Stimulated activated CD4-positive, alpha-beta T cell treated with anti-CD3 and anti-CD28 coated beads, Interleukin-4, amount 100 ng/mL, for 24 hours (primary cell): ENCODE measurements at regions not wholly inside any gene's neighbourhood (a gene's known extent, or its start where the extent isn't known, plus 50 kb on each side); places are given as distances from the start of the nearest gene placed in this dataset.

Experiments
- DNase-seq: peaks from one replicate; pipeline ENCODE4 v3.0.0-alpha.2; 2020

- no peak for DNase-seq
Measured at GRCh38 chr14:39847194-39847593, 415.0 kb upstream of the FBXO33 start.

- DNase-seq: no peak
Measured at GRCh38 chr14:39843881-39844280, 411.6 kb upstream of the FBXO33 start.

GRCh38 chr14:39841088-39841487 lies 408.9 kb upstream of the FBXO33 start:
- DNase-seq: no peak

GRCh38 chr14:39827901-39828655 lies 395.8 kb upstream of the FBXO33 start:
- no peak for DNase-seq

DNA sequence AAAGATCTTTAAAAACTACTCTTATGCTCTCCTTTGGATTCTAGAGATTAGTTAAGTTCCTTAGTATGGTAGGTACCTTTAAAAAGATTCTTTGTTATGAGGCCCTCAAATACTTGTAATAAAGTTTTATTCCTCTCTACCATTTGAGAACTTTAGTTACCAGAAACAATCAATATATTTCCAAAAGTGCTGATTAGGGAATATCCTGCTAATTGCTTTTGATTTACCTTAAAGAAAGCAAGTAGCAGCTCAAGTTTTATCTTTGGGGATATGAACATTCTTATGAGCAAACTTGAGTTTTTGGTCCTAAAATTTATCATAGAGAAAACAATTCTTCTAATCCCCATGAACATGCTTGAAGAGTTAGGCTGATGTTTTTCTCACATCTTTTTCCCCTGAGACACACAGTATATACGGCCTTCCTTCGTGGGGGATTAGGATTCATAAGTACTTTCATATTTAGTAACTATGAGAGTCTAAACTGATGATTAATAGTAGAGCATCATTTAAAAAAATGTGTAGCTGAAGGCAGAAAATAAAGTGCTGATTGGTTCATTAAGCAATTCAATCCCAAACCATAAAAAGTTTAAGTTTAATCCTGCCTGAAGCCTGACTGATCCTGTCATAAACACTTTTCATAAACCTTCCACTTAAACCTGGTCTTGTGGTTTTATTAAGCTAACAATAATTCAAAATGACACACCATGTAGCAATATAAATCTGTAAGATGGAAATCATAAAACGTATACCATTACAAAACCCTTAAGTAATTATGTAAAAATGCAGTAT lies 380.5 kb upstream of the FBXO33 start:
- no peak for DNase-seq

DNA sequence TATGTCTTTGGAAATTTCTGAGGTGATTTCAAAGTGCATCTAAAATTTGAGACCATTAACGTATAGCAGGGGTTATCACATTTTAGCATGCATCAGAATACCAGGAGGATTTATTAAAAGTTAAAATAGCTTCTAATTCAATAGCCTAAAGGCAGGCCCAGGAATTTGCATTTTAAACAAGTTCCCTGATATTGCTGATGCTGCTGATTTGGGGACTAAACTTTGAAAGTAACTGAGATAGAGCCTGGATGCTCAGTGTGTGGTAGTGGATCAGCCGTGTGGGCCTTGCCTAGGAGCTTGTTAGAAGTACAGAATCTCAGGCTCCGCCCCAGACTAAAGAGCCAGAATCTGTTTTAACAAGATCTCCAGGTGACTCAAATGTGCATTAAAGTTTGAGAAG lies 375.0 kb upstream of the FBXO33 start:
- DNase-seq: no peak

GRCh38 chr14:39784461-39784860 lies 352.2 kb upstream of the FBXO33 start:
- DNase-seq: no peak

DNA sequence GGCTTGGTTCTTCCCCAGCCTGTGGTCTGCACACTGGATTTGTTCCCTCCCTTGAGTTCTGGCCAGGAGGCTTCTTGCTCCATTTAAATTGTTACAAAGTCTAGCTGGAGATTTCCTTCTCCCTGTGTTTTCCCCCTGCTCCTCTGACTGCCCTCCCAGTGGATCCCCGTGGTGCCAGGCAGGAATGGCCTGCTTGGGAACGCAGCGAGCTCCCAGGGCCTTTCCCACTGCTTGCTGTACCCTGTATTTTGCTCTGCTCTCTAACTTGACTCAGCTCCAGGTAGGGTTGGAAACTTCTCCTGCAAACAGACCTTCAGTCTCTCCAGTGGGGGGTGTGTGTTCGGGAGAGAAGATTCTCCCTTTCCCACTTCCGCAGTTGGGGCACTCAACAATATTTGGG lies 349.2 kb upstream of the FBXO33 start:
- DNase-seq: no peak

- DNase-seq: no peak
Measured at GRCh38 chr14:39773387-39774126, 341.3 kb upstream of the FBXO33 start.

DNA sequence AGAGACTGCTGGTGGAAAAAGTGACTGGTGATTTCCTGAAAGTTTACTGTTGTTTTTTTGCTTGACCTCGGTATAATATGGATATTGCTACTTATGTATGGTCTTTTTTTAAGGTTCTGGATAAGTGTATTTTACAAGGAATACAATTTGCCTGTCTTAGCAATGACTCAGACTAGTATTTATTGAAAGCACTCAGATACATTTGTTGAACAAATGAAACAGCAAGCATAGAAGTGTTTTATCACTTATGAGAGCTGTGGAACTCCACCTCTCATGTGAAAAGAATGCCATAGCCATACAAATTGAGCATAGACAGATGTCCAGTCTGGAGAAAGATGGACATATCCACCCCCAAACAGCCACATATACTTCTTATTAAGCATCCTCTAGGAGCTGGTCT lies 340.4 kb upstream of the FBXO33 start:
- DNase-seq: no peak

DNA sequence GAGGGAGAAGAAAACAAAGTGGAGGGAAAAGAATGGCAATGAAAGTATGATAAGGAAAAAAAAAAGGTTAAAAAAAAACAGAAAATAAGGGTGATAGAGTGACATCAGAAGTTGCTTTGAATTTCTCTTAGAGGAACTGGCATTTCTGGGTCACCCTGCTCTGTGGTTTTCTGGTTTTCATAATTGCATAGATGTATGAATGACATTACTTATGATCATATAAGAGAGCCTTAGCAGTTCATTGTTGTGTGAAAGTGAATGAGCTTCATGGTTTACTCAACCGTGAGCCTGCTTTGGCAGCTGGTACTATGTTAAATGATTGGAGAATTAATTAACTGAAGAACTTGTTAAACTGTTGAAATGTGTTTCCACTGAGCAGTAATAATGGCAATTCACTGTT lies 336.4 kb upstream of the FBXO33 start:
- no peak for DNase-seq

DNA sequence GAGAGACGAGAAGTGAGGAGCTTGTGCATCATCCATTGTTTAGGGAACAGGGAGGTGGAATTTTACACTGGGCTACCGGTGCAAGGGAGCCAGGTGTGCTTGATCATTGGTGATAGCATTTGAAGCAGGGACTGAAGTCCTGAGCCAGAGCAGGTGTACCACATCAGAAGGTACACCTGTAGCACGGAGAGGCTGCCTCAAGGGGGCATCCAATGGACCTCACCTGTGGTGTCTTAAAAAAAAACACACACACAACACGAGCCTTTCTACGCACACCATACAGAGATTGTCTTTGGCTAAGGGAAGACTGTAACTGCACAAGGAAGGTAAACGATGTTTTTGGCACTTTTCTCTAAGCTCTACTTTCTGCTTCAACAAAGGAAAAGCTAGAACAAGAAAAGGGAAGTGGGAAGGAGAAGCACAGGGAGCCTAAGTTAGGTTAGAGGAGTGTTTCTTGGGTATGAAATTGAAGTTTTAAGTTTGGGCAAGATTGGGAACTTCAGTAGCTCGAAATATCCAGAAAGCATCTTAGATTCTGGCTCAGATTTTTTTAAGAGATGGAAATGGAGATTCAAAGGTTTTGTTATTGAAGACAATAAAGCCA lies 334.3 kb upstream of the FBXO33 start:
- no peak for DNase-seq

DNA sequence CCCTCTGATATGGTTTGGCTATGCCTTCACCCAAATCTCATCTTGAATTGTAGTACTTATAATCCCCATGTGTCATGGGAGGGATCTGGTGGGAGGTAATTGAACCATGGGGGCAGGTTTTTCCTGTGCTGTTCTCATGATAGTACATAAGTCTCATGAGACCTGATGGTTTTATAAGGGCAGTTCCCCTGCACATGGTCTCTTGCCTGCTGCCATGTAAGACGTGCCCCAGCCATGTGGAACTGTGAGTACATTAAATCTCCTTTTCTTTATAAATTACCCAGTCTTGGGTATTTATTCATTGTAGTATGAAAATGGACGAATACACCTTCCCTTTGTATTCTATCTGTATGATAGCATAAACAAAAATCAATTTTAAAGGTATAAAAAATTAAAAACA lies 333.4 kb upstream of the FBXO33 start:
- no peak for DNase-seq

DNA sequence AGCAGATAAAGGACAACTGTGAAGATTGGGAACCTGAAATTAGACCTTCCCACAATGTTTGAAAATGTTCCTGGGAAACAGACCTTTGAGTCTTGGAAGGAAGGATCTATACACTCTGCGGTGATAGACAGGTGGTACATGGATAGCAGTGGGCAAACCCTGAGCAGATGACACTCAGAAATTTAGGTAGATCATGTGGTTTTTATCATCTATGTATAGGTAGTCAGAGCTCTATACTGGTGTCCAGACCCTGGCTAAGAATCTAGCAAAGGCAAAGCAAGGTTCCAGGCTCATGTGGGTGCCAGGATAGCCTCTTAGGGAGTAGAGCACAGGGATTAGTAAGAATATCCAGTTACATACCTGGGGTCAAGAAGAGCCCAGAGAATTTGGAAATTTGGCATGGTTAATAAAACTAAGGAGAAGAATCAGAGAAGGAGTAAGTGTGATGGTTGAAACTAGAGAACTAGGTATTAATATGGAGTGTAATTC lies 331.2 kb upstream of the FBXO33 start:
- no peak for DNase-seq

DNA sequence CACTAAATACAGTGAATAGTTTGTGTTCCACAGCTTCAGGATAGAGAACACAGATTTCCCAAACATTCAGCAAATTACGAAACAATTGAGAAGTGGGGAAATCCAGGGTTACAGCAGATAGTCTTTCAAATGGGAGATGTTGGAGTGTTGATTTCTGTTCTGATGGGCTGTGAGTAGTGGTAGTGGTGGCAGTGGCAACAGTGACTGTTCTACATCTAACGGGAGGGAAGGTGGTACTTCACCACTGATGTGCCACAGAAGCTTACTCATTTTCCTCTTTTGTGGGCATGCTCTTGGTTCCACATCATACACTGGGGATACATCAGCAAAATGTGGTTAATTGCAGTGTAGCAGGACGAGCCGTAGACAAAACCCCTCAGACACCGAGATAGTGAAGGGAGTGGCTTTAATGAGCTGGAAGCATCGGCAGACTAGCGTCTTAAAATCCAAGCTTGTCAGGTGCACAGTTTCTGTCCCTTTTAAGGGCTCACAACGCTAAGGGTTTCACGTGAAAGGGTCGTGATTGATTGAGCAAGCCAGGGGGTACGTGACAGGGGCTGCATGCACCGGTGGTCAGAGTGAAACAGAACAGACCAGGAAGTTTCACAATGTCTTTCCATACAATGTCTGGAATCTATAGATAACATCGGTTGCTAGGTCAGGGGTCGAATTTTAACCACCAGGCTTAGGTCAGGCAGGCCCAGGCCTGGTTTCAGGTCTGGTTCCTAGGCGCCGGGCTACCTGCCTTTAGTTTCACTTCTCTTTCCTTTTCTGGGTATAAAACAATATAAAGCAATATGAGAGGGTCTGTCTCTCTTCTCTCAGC lies 330.6 kb upstream of the FBXO33 start:
- DNase-seq: peak; percentile 7

- DNase-seq: no peak
Measured at GRCh38 chr14:39755269-39755878, 323.1 kb upstream of the FBXO33 start.

DNA sequence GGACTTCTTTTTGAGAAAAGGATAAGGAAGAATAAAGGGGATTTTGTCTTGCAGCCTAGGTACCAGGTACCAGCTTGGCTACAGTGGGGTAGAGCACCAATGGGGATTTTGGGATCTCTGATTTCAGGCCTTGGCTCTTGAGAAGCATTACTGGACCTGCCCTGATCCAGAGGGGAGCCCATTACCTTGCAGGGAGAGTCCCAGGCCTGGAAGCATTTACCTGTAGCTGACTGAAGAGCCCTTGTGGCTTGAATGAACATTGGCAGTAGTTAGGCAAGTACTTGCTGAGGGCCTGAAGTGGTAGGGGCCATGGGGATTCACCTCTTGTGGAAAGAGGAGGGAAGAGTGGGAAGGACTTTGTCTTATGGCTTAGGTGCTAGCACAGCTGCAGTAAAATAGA lies 308.2 kb upstream of the FBXO33 start:
- DNase-seq: no peak

- no peak for DNase-seq
Measured at GRCh38 chr14:39739796-39740195, 307.6 kb upstream of the FBXO33 start.

DNA sequence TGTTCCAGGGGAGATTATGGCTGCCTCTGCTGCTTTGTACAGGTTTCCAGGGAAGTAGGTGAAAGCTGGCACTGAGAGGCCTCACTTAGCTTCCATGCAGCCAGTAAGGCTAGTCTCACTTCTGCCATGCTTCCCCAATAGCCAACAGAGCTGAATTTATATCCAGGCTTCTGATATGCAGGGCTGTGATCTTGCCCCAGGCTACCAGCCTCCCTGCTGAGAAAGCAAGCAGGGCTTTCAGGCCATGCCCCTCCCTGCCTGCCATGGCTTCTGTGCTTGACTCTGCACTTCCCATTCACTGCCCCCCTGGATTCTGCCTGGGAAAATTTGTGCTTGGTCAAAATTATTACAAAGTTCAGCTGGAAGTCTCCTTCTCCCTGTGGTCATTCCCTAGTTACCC lies 302.1 kb upstream of the FBXO33 start:
- no peak for DNase-seq

GRCh38 chr14:39733741-39734140 lies 301.5 kb upstream of the FBXO33 start:
- no peak for DNase-seq

DNA sequence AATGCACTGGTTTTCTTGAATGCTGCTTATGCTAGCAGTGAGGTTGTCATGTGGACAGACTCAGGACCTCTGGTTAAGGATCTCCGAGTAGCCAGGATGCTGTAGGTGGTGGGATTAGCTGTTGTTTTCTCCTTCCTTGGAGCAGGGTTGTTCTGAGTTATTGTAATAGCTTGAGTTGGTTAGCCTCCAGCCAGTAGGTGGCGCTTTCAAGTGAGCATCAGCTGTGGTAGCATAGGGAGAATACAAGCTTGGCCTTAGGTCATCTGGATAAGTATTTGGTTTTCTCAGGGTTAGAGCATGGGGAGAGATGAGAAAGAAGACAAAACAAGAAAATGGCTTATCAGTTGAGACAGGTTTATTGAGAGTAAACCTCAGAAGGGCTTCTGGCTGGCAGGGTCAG lies 299.7 kb upstream of the FBXO33 start:
- DNase-seq: no peak

DNA sequence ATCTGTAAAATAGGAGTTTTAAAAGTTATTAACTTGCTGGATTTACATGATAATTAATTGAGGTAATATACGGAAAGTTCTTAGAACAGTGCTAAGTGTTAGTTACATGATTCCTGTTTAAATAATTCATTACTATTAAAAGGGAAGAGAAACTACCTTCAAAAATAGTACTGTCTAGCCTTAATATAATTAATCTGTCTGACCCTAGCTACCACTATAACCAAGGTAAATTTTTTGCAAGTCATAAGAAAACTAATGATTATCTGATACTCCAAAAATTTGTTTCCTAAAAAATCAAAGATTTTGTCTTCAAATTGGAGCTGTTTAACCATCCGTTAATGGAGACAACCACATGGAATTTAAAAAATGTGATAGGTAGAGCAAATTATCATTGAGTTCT lies 294.3 kb upstream of the FBXO33 start:
- DNase-seq: no peak
